ENCODE measurements at regions not wholly inside any gene's neighbourhood (a gene's known extent, or its start where the extent isn't known, plus 50 kb on each side); places are given as distances from the start of the nearest gene placed in this dataset.
A peak's percentile ranks its signal among the peaks of the same experiment; 100 is the strongest.

DNA sequence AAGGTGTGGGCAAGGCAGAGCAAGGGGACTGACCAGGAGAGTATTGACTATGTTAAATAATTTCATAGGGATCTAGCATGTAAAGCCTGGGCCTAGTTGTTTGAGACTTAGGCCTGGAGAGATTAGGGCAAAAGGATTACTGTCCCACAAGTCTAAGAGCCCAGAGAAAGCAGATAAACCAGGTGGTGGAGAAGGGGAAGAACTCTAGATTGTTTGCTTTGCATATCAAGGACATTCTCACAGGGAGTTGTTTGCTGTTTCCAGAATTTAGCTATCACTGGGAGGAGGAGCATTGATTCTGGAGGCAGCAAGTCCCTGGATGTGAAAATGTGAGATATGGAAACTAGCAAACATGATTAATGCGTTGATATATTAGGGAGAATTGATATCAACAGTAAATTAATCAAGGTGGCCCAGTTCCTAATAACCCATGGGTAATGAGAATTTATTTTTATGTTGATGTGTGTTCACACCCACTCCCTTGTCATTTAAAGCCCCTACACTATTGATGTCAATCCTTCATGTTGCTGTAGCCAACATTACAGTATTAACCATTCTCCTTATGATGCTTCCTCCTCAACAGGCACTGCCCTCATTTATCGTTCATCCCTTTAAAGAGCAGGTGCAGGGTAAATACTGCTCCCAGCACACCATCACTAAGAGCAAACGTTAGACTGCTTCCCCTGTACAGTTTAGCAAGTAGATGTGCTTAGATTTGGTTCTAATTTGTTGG, 1666.7 kb upstream of the FLRT2 start:
- no peak overlapping the region for H3K4me3 ChIP-seq
- no peaks in the 10 kb centered on the region for H4K20me1 ChIP-seq
- no peaks in the 10 kb centered on the region for H3K9me3 ChIP-seq (replicated peaks in 1 of 11)
- no peak overlapping the region for H3K9ac ChIP-seq
- no peak overlapping the region for H3K27ac ChIP-seq
- TF ChIP-seq Cebpa-rat (IDR thresholded peaks at IDR 0.05): no peak
- no peak overlapping the region for H3K4me2 ChIP-seq
- H3K4me1 ChIP-seq: no peaks in the 10 kb centered on the region
- no peaks in the 10 kb centered on the region for H3K36me3 ChIP-seq
- H3K27me3 ChIP-seq: no peaks in the 10 kb centered on the region

DNA sequence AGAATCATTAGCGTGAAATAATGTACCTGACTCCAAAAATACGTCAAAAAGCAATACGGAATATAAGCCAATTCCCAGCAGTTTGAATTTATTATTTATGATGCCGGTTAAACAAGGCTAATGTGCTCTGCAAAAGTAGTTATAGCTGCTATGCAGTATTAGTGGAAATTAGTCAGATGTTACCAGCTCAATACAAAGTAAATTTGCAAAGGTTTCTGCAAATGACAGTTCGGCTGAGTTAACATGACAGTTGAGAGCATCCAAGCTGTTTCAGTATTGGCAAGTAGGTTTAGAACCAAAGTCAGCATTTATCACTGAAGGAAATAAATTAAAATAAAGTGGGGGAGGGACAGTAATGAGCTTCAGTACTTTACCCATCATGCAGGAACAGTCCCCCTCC, 1665.8 kb upstream of the FLRT2 start:
- H3K9me3 ChIP-seq (replicated peaks in 1 of 11): no peaks in the 10 kb centered on the region
- no peaks in the 10 kb centered on the region for H3K36me3 ChIP-seq
- no peak overlapping the region for H3K27ac ChIP-seq
- H3K9ac ChIP-seq: no peak overlapping the region
- H3K27me3 ChIP-seq: no peaks in the 10 kb centered on the region
- H4K20me1 ChIP-seq: no peaks in the 10 kb centered on the region
- no peaks in the 10 kb centered on the region for H3K4me1 ChIP-seq
- no peak for TF ChIP-seq Cebpa-rat (IDR thresholded peaks at IDR 0.05)
- no peak overlapping the region for H3K4me2 ChIP-seq
- no peak overlapping the region for H3K4me3 ChIP-seq

- Histone ChIP-seq H4K20me1 (no peaks in the 10 kb centered on the region), H3K9me3 (replicated peaks in 1 of 11) (no peaks in the 10 kb centered on the region), H3K9ac (no peak overlapping the region), H3K4me3 (no peak overlapping the region), H3K4me2 (no peak overlapping the region), H3K27ac (no peak overlapping the region), H3K4me1 (peaks cover 0 to 15% (median 6%) of the 10 kb centered on the region in 10 experiments; a peak in 10 of 20 replicates), H3K36me3 (no peaks in the 10 kb centered on the region), H3K27me3 (no peaks in the 10 kb centered on the region)
- no peak for TF ChIP-seq Cebpa-rat (IDR thresholded peaks at IDR 0.05)
These were observed 1662.2 kb upstream of the FLRT2 start for GRCh38 chr14:83867566-83868225.

GRCh38 chr14:83870546-83871270, 1659.2 kb upstream of the FLRT2 start:
- H3K4me3 ChIP-seq: no peak overlapping the region
- no peaks in the 10 kb centered on the region for H3K27me3 ChIP-seq
- peaks cover 0 to 15% (median 6%) of the 10 kb centered on the region in 10 experiments; a peak in 10 of 20 replicates for H3K4me1 ChIP-seq
- peak overlapping the region in 4 of 11 experiments; percentile 10 to 49 (median 28); a peak in 6 of 22 replicates for H3K4me2 ChIP-seq
- H3K27ac ChIP-seq: no peak overlapping the region
- no peaks in the 10 kb centered on the region for H3K9me3 ChIP-seq (replicated peaks in 1 of 11)
- no peaks in the 10 kb centered on the region for H3K36me3 ChIP-seq
- no peak overlapping the region for H3K9ac ChIP-seq
- TF ChIP-seq Cebpa-rat (IDR thresholded peaks at IDR 0.05): no peak
- H4K20me1 ChIP-seq: no peaks in the 10 kb centered on the region

- no peak overlapping the region for H3K4me3 ChIP-seq
- no peaks in the 10 kb centered on the region for H3K9me3 ChIP-seq (replicated peaks in 1 of 11)
- no peak overlapping the region for H3K9ac ChIP-seq
- no peaks in the 10 kb centered on the region for H3K27me3 ChIP-seq
- H4K20me1 ChIP-seq: no peaks in the 10 kb centered on the region
- no peak overlapping the region for H3K27ac ChIP-seq
- H3K4me2 ChIP-seq: no peak overlapping the region
- H3K4me1 ChIP-seq: peaks cover 0 to 15% (median 6%) of the 10 kb centered on the region in 10 experiments; a peak in 10 of 20 replicates
- TF ChIP-seq Cebpa-rat (IDR thresholded peaks at IDR 0.05): no peak
- H3K36me3 ChIP-seq: no peaks in the 10 kb centered on the region
These were observed 1656.3 kb upstream of the FLRT2 start for GRCh38 chr14:83873669-83874068.

DNA sequence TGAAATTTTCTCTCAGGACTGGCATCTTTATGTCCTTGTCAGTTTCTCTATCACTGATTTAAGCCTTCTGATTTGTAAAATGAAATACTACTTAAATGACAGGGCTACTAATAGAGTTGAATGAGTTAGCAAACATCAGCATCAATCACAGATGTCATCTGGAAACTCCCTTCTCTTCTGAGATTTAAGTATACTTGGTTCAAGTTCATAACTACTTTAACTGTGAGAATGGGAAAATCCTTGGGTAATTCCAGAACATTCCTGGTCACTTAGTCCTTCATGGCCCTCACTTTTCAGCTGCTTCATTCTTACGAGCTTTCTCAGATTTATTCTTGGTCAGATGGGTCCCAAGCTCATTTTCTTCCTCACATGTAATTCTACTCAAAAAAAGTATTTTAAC, 1655.3 kb upstream of the FLRT2 start:
- Histone ChIP-seq H3K4me2 (no peak overlapping the region), H3K4me3 (no peak overlapping the region), H3K9ac (no peak overlapping the region), H3K4me1 (peaks cover 0 to 15% (median 6%) of the 10 kb centered on the region in 10 experiments; a peak in 10 of 20 replicates), H3K27me3 (no peaks in the 10 kb centered on the region), H3K27ac (no peak overlapping the region), H4K20me1 (no peaks in the 10 kb centered on the region), H3K36me3 (no peaks in the 10 kb centered on the region), H3K9me3 (replicated peaks in 1 of 11) (no peaks in the 10 kb centered on the region)
- no peak for TF ChIP-seq Cebpa-rat (IDR thresholded peaks at IDR 0.05)

- H3K4me2 ChIP-seq: no peak overlapping the region
- no peak overlapping the region for H3K4me3 ChIP-seq
- no peaks in the 10 kb centered on the region for H3K9me3 ChIP-seq (replicated peaks in 1 of 11)
- no peaks in the 10 kb centered on the region for H4K20me1 ChIP-seq
- no peak for TF ChIP-seq Cebpa-rat (IDR thresholded peaks at IDR 0.05)
- no peaks in the 10 kb centered on the region for H3K4me1 ChIP-seq
- no peak overlapping the region for H3K27ac ChIP-seq
- no peak overlapping the region for H3K9ac ChIP-seq
- H3K36me3 ChIP-seq: no peaks in the 10 kb centered on the region
- no peaks in the 10 kb centered on the region for H3K27me3 ChIP-seq
These were observed 1646.2 kb upstream of the FLRT2 start for GRCh38 chr14:83883732-83884131.

DNA sequence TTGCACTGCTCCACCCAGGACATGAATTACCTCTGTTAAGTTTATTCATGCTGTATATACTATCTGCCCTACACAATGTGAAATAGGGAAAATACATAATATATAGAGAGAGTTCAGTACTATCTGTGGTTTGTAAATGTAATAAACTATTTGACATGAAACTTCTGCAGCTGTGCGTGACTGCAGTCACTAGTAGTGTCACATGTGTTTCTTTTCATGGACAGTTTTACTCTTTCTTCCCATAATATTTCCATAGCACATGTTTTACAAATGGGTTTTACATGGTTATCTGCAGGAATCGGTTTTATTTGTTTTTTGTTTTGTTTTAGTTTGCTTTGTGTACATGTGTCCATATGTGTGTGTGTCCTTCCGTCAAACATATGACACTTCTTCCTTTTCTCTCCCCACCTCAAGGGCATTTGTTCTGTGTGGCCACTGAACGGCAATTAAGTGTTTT, 1644.1 kb upstream of the FLRT2 start:
- Histone ChIP-seq H3K27ac (no peak overlapping the region), H3K4me2 (no peak overlapping the region), H3K27me3 (no peaks in the 10 kb centered on the region), H3K4me1 (no peaks in the 10 kb centered on the region), H3K4me3 (no peak overlapping the region), H4K20me1 (no peaks in the 10 kb centered on the region), H3K9ac (no peak overlapping the region), H3K36me3 (no peaks in the 10 kb centered on the region), H3K9me3 (replicated peaks in 1 of 11) (no peaks in the 10 kb centered on the region)
- no peak for TF ChIP-seq Cebpa-rat (IDR thresholded peaks at IDR 0.05)

DNA sequence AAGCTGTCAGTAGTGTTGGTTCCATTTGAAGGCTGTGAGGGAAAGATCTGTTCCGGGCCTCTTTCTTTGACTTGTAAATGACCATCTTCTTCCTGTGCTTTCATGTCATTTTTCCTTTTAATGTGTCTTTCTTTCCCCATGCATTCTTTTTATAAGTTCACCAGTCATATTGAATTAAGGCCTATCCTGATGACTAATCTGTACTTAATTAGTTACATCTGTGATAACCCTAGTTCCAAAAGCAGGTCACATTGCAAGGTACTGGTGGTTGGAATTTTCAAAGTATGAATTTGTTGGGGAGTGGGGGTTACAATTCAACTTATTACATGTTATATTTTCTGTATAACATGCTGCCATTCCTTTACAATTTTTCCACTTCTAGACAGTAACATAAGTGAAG, 1642.1 kb upstream of the FLRT2 start:
- Histone ChIP-seq H3K27me3 (no peaks in the 10 kb centered on the region), H3K27ac (no peak overlapping the region), H3K36me3 (no peaks in the 10 kb centered on the region), H3K4me2 (no peak overlapping the region), H4K20me1 (no peaks in the 10 kb centered on the region), H3K9me3 (replicated peaks in 1 of 11) (no peaks in the 10 kb centered on the region), H3K4me3 (no peak overlapping the region), H3K9ac (no peak overlapping the region), H3K4me1 (no peaks in the 10 kb centered on the region)
- no peak for TF ChIP-seq Cebpa-rat (IDR thresholded peaks at IDR 0.05)

All from BLaER1 treated with 17β-estradiol and CSF1 and Interleukin-3, amounts not matched to agents 10 nM and 100 nM (cell line).